GM10266 (cell line): ENCODE measurements at regions not wholly inside any gene's neighbourhood (a gene's known extent, or its start where the extent isn't known, plus 50 kb on each side); places are given as distances from the start of the nearest gene placed in this dataset.

Experiments used
- DNase-seq: peaks from one replicate; pipeline ENCODE4 v3.0.0; 2012; ENCODE audit errors: extremely low spot score
- CTCF ChIP-seq: IDR thresholded peaks from 2 replicates; pipeline ENCODE4 v1.5.1; 2012; ENCODE audit warnings: mild to moderate bottlenecking, low read depth; ENCODE audit not compliant: control insufficient read depth, insufficient read depth; ENCODE audit errors: missing control alignments

GRCh38 chrX:69110116-69110530 lies 55.1 kb downstream of the PJA1 start:
- no peak for DNase-seq

GRCh38 chrX:69109706-69110105 lies 55.5 kb downstream of the PJA1 start:
- TF ChIP-seq CTCF: no peak

More at GRCh38 chrX:69110116-69110530, 55.1 kb downstream of the PJA1 start:
- no peak for TF ChIP-seq CTCF

GRCh38 chrX:69109036-69109663 lies 56.1 kb downstream of the PJA1 start:
- no peak for DNase-seq
- TF ChIP-seq CTCF: no peak

More at GRCh38 chrX:69109706-69110105, 55.5 kb downstream of the PJA1 start:
- DNase-seq: no peak

- TF ChIP-seq CTCF: no peak
- DNase-seq: no peak
These were observed 57.4 kb downstream of the PJA1 start for GRCh38 chrX:69107747-69108401.

- no peak for TF ChIP-seq CTCF
- no peak for DNase-seq
These were observed 58.0 kb downstream of the PJA1 start for GRCh38 chrX:69107231-69107739.

GRCh38 chrX:69104756-69105434 lies 60.4 kb downstream of the PJA1 start:
- DNase-seq: no peak
- no peak for TF ChIP-seq CTCF
